Transverse colon (tissue), 3 donors: ENCODE measurements at regions not wholly inside any gene's neighbourhood (a gene's known extent, or its start where the extent isn't known, plus 50 kb on each side); places are given as distances from the start of the nearest gene placed in this dataset.

ENCODE experiments used
- CTCF ChIP-seq, 5 experiments: fragments of 200-600 bp in 3 of 5; fragments of 450-650 bp in 2 of 5; sonication (generic) in 3 of 5; IDR thresholded peaks; 1 replicate in 2 of 5; 2 replicates in 3 of 5; pipeline ENCODE4 v1.5.1; 2016 to 2017; ENCODE audit warnings: antibody characterized with exemption in 5 of 5, inconsistent platforms in 3 of 5, mild to moderate bottlenecking in 2 of 5, moderate library complexity in 1 of 5
- POLR2A ChIP-seq: fragments of 450-650 bp; IDR thresholded peaks from one replicate; pipeline ENCODE4 v1.6.1; 2016; ENCODE audit warnings: antibody characterized with exemption, mild to moderate bottlenecking, moderate library complexity

- TF ChIP-seq POLR2A (no peak), CTCF (IDR thresholded peaks at IDR 0.05) (no peak)
These were observed 324.9 kb upstream of the TBX18 start for GRCh38 chr6:85089255-85089654.
